HPDE6-E6E7 (cell line): ENCODE measurements at regions not wholly inside any gene's neighbourhood (a gene's known extent, or its start where the extent isn't known, plus 50 kb on each side); places are given as distances from the start of the nearest gene placed in this dataset.

Source experiments
- DNase-seq: peaks from one replicate; pipeline ENCODE4 v3.0.0; 2011; ENCODE audit warnings: missing footprints; ENCODE audit errors: extremely low spot score

- no peak for DNase-seq
Observed at GRCh38 chr1:239322369-239322768, 64.0 kb upstream of the CHRM3 start.

DNA sequence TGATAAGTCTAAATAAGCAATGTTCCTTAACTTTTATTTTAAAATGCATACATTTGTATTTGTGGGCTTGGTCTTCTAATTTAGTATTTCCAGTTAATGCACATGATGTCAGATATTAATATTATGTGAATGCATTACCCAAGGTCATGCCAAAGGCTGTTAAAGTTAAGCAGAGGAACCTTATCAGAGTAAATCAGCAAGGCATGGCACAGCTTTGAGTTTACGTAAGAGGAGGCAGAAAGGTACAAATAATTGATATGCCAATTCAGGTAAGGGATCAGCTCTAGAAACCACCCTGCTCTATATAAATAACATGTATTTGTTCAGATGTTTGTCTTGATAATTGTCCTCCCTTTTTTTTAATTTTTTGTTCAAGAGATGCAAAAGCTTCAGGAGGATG is 64.5 kb upstream of the CHRM3 start:
- no peak for DNase-seq

DNA sequence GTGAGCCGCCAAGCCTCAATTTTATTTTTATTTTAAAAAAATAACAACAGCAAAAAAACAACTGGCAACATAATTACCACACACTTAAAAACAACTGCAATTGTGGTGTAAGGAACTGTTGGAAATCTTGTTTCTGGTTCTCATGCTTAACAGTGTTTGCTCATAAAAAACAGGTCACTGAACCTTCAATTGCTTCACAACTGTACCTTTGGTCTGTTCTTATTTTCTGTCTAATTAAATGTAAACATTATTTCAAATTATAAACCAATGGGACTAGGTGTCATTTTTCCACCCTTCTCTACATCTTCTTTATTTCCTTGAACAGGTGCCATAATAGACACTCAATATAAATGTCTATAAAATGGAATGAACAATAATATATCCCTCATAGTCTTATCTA is 68.4 kb upstream of the CHRM3 start:
- no peak for DNase-seq

GRCh38 chr1:239315631-239316217 is 70.6 kb upstream of the CHRM3 start:
- DNase-seq = no peak

- no peak for DNase-seq
Observed at GRCh38 chr1:239311331-239311730, 75.0 kb upstream of the CHRM3 start.

DNA sequence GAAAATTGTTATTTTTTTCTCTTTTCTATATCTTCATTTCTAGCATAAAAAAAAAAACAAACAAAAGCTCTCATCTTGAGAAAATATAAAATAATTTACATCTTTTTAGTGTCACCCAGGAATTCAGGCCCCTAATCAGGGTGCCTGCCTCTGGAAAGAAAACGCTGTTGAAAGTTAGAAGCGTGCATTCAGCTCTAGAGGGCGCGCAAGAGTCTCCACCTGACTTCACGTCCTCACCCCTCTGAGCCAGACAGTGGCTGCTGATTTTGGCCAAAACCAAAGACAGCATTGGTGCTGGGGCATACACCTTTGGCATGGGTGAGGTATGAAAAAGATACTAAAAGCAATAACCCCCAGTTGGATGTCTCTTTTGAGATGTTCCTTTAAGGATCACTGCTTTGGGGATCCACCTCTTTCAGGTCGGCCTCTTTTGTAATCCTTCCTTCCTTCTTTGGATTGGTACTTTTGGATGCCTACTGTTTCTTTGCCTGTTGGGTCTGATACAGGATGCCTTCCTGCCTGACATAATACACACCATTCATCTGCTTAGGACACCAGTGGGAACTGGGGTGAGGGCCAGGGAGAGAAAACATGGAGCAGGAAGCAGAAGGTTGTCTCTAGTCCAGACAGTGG is 77.6 kb upstream of the CHRM3 start:
- DNase-seq = no peak

DNA sequence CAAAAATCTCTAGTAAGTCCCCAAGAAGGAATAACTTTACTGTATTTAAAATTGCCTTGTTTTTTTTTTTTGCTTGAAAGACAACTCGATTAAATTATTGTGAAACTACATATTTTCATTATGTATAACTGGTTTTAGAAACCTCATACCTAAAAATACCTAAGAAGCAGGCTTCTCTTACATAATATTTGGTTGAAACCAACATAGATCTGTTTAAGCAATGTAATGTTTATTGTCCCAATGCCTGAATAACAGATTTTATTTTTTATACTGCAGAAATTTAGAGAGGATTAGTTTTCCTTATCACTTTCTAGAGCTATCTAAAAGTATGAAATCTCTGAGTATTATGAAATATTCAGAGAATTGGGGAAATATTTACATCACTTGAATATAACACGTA is 78.5 kb upstream of the CHRM3 start:
- DNase-seq = no peak

DNA sequence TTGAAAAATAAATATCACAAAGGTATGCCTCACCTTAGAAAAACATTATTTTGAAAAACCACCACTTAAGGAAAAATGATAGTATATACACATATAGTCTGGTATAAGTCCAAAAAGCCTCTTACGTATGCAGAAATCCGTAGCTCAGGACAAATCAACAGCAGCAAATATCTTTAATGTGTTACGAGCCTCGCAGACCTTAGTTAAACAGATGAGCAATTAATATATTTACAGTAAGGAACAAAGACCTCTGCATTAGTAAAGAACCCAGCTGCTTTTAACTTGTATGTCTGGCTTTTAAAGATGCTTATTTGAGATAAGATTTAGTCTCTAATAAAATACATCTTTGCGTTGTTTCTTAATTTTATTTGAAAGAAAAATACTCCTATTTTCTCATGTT is 79.9 kb upstream of the CHRM3 start:
- DNase-seq = no peak

DNA sequence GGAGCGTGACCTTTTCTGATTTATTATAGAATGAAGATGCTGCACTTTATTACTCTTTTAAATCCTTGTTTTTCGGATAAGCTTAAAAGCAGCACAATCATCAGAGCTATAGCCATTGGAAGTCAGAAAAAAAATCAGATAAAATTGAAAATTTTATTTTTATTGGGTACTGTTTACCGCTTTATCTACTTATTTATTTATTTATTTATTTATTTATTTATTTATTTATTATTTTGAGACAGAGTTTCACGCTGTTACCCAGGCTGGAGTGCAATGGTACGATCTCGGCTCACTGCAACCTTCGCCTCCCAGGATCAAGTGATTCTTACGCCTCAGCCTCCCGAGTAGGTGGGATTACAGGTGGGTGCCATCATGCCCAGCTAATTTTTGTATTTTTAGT is 83.1 kb upstream of the CHRM3 start:
- DNase-seq = no peak

DNA sequence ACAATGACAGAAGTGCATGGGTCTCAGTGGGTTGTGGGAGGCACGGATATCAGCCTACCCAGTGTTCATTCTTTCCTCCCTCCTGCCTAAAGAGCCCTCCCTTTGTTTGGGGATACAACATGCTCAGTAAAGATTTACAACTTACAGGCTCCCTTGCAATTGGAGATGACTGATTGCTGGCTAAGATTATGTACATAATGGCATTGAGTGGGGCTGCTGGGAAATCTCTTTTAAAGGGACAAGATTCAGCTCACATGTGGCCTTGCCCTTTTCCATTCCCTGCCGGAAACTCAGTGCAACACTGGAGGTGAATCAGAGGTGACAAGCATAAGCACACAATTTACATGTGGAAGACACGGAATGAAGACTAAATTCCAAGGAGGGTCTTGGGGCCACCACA is 83.7 kb upstream of the CHRM3 start:
- DNase-seq = no peak

DNA sequence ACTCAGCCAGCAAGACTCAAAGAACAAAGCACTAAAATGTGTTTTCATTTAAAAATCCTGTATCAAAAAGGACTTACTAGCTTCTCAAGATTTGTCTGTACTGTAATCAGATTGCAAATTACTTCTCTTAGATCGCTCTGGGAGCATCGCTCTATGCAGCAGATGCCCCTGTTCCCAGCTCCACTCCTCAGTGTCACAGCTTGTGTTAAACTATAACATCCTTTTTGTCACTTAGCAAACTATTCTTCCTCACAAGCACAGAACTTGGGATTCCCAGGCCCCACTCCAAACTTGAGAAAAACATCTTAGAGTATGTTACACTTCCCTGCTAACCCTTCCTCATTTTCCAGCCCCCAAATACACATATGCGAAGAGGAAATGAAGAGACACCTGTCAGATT is 85.1 kb upstream of the CHRM3 start:
- DNase-seq = no peak

GRCh38 chr1:239297910-239298309 is 88.5 kb upstream of the CHRM3 start:
- DNase-seq = no peak

DNA sequence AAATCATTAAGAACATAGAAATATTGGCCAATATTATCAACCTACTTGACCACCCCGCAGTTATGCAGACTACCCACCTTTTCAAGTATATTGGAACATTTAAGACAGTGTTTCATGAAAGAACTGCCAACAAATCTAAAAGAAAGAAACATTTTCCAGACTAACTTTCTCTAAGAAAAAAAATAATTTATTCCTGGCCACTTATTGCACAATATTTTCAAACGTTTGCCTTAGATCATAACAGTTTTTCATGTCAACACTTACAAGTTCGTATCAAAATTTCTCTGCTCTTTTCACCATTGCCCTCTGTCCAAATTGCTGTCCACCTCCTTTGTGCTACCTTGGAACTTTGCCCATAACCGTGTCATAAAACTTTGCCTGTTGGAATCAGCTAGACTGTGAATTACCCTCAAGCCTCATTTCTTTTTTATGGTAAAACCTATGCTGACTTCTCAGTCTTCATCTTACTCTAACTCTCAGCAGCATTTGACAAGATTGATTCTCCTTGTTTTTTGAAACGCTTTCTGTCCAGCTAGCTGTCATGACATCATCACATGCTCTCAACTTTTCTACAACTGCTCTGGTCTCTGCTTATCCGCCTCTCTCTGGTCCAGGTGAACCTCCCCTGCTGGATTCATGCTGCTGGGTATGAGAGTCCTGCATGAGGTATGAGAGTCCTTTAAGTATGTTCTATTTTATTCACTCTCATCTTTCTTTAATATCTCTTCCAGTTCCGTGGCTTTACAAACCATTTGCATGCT is 92.8 kb upstream of the CHRM3 start:
- DNase-seq = no peak

- no peak for DNase-seq
Observed at GRCh38 chr1:239288820-239289554, 97.4 kb upstream of the CHRM3 start.

- no peak for DNase-seq
Observed at GRCh38 chr1:239287296-239287695, 99.1 kb upstream of the CHRM3 start.

GRCh38 chr1:239283216-239283615 is 103.2 kb upstream of the CHRM3 start:
- no peak for DNase-seq

GRCh38 chr1:239282411-239282810 is 104.0 kb upstream of the CHRM3 start:
- DNase-seq = no peak

GRCh38 chr1:239276051-239276450 is 110.3 kb upstream of the CHRM3 start:
- DNase-seq = no peak

DNA sequence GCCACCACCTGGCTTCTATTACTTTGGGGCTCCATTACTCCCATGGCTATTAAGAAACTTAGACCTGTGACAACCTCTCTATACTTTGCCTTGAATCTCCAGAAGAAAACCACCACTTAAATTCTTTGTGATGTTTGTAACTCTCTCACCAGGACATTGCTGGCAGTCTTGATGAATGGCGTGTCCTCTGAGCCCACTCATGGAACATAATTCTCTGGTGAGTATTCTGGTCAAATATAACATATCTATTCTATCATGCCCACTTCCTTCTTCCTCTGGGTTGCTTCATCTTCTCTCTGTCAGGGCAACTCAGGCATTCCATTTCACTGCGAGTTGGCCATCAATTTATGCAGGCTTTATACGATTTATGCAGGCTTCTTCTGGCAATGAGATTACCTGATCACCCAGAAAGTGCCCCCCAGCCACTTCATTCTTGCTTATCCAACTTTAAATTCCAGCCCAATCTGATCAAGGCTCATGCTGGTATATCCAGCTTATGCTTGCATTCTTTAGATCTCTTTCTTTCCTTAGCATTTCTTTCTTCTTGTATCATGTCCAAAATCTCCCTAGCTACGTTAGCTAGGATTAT is 112.0 kb upstream of the CHRM3 start:
- DNase-seq = no peak

- no peak for DNase-seq
Observed at GRCh38 chr1:239270509-239270908, 115.9 kb upstream of the CHRM3 start.

- no peak for DNase-seq
Observed at GRCh38 chr1:239269706-239270105, 116.7 kb upstream of the CHRM3 start.

DNA sequence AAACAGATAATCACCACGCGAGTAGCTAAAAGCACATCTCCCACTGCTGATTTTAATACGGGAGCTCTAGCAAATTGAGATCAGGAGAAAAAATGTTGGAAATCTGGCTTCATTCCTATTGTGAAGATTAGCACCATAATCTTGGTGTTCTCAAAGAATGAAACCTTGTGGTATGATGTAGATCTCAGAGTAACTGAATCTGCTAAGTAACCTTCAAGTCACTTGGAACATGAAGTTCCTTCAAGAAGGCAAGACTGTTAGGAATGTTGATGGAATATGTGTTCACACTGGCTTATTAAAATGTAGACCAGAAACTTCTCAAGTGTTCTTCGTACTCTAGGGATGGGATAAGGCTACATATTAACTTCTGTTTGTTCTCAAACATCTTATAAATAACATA is 117.4 kb upstream of the CHRM3 start:
- DNase-seq = no peak
